ENCODE measurements at regions not wholly inside any gene's neighbourhood (a gene's known extent, or its start where the extent isn't known, plus 50 kb on each side); places are given as distances from the start of the nearest gene placed in this dataset.
A peak's percentile ranks its signal among the peaks of the same experiment; 100 is the strongest.

DNA sequence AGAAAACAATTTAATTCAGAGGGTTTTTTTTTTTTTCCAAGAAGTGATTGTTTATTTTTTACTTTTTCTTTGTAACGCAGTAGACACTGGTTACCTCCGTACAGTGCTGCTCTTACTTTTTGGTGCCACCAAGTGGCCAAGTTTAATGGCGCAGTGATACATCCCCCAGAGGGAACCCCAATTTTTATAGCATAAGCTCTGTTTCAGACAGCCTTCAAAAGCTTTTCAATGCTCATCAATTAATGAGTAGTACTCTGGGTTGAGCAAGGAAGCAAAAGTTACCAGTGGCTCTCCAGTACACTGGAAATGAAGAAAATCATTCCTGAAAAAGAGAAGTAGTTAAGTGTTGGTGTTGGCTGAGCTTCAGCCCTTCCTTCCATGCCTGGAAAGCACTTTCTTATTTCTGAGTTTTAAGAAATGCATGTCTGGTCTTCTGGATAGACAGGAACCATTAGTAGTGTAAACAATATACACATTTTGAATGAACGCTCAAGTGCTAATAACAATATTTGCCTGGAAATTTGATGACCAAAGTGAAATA lies 129.1 kb upstream of the SMLR1 start:
- DNase-seq (peak; percentile 75), ATAC-seq (ENCODE audit: insufficient read depth, low read depth) (peak; percentile 96)
- Histone ChIP-seq H3K27ac (ENCODE audit: low read length) (peak overlapping the region; percentile 25; the same call in 1 of the 2 replicates), H3K4me2 (ENCODE audit: insufficient read depth, low read length) (no peak overlapping the region), H2AFZ (ENCODE audit: low read depth, low read length) (0 out of 2 replicates have a peak overlapping the region, but pooled peaks have one; percentile 6), H3K9me3 (ENCODE audit: insufficient read depth, low read length, severe bottlenecking) (no peaks in the 10 kb centered on the region), H3K79me2 (ENCODE audit: insufficient read depth, low read length) (no peaks in the 10 kb centered on the region), H4K20me1 (ENCODE audit: insufficient read depth, low read length) (no peaks in the 10 kb centered on the region), H3K27me3 (ENCODE audit: insufficient read depth, low read length, poor library complexity) (no peaks in the 10 kb centered on the region), H3K4me3 (ENCODE audit: low read depth in 1 of 2, low read length in 2 of 2) (no peak overlapping the region), H3K4me1 (ENCODE audit: insufficient read depth, low read length) (peaks cover 27% of the 10 kb centered on the region), H3K9ac (ENCODE audit: low read depth, low read length) (no peak overlapping the region), H3K36me3 (ENCODE audit: insufficient read depth, low read length) (no peaks in the 10 kb centered on the region)
- no peak for TF ChIP-seq EZH2 (IDR thresholded peaks at IDR 0.05; ENCODE audit: borderline replicate concordance, low read depth, low read length, severe bottlenecking)
- TF ChIP-seq, protein P1, sequence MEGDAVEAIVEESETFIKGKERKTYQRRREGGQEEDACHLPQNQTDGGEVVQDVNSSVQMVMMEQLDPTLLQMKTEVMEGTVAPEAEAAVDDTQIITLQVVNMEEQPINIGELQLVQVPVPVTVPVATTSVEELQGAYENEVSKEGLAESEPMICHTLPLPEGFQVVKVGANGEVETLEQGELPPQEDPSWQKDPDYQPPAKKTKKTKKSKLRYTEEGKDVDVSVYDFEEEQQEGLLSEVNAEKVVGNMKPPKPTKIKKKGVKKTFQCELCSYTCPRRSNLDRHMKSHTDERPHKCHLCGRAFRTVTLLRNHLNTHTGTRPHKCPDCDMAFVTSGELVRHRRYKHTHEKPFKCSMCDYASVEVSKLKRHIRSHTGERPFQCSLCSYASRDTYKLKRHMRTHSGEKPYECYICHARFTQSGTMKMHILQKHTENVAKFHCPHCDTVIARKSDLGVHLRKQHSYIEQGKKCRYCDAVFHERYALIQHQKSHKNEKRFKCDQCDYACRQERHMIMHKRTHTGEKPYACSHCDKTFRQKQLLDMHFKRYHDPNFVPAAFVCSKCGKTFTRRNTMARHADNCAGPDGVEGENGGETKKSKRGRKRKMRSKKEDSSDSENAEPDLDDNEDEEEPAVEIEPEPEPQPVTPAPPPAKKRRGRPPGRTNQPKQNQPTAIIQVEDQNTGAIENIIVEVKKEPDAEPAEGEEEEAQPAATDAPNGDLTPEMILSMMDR (IDR thresholded peaks at IDR 0.05; ENCODE audit: borderline replicate concordance, extremely low read depth, low read length, poor library complexity, severe bottlenecking) = peak; percentile 88

DNA sequence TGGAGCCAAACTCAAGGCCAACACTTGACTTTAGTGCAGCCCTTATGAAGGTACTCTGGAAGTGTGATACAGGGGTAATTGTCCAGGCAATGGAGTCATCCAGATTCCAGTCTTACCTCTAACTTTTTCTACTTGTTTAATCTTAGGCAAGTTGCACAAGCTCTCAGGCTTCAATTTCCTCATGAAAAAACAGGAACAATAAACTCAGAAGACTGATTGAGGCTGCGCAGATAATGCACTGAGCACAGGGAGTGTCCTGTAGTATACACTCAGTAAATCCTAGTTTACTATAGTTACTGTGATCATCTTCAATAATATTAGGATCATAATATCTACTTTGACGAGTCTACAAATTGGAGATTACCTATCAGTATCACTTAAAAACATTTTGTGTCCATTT lies 127.5 kb upstream of the SMLR1 start:
- Histone ChIP-seq H3K4me1 (ENCODE audit: insufficient read depth, low read length) (peaks cover 15% of the 10 kb centered on the region), H3K36me3 (ENCODE audit: insufficient read depth, low read length) (no peaks in the 10 kb centered on the region), H3K27me3 (ENCODE audit: insufficient read depth, low read length, poor library complexity) (no peaks in the 10 kb centered on the region), H4K20me1 (ENCODE audit: insufficient read depth, low read length) (no peaks in the 10 kb centered on the region), H3K4me2 (ENCODE audit: insufficient read depth, low read length) (no peak overlapping the region), H3K9me3 (ENCODE audit: insufficient read depth, low read length, severe bottlenecking) (peaks cover 3% of the 10 kb centered on the region), H3K9ac (ENCODE audit: low read depth, low read length) (no peak overlapping the region), H3K79me2 (ENCODE audit: insufficient read depth, low read length) (no peaks in the 10 kb centered on the region), H2AFZ (ENCODE audit: low read depth, low read length) (no peak overlapping the region), H3K27ac (ENCODE audit: low read length) (no peak overlapping the region), H3K4me3 (ENCODE audit: low read depth in 1 of 2, low read length in 2 of 2) (no peak overlapping the region)
- TF ChIP-seq, protein P1 (IDR thresholded peaks at IDR 0.05; ENCODE audit: borderline replicate concordance, extremely low read depth, low read length, poor library complexity, severe bottlenecking) = no peak
- no peak for TF ChIP-seq EZH2 (IDR thresholded peaks at IDR 0.05; ENCODE audit: borderline replicate concordance, low read depth, low read length, severe bottlenecking)
- no peak for DNase-seq
- no peak for ATAC-seq (ENCODE audit: insufficient read depth, low read depth)

DNA sequence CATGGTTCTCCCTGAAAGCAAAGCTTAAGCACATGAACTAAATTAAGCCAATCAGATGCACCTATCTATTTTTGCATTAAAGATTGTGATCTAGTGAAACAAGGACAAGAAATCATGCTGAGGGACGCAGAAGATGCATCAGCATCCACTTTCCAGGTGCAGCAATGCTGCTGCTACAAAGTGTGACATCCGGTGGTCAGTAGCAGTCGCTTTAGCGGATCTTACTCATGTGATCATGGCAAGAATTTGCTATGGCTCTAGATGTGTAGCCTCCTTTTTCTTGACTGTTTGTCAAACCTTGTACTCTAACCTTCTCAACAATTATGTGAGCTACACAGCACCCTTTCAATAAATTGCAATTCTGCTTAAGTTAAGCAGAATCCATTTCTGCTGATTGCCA lies 126.8 kb upstream of the SMLR1 start:
- no peaks in the 10 kb centered on the region for H3K27me3 ChIP-seq (ENCODE audit: insufficient read depth, low read length, poor library complexity)
- no peak for DNase-seq
- no peak for TF ChIP-seq EZH2 (IDR thresholded peaks at IDR 0.05; ENCODE audit: borderline replicate concordance, low read depth, low read length, severe bottlenecking)
- TF ChIP-seq, protein P1 (IDR thresholded peaks at IDR 0.05; ENCODE audit: borderline replicate concordance, extremely low read depth, low read length, poor library complexity, severe bottlenecking) = peak; percentile 21
- peaks cover 3% of the 10 kb centered on the region for H3K9me3 ChIP-seq (ENCODE audit: insufficient read depth, low read length, severe bottlenecking)
- H3K36me3 ChIP-seq (ENCODE audit: insufficient read depth, low read length) = no peaks in the 10 kb centered on the region
- H3K9ac ChIP-seq (ENCODE audit: low read depth, low read length) = no peak overlapping the region
- H2AFZ ChIP-seq (ENCODE audit: low read depth, low read length) = no peak overlapping the region
- no peak overlapping the region for H3K27ac ChIP-seq (ENCODE audit: low read length)
- H3K4me2 ChIP-seq (ENCODE audit: insufficient read depth, low read length) = no peak overlapping the region
- H4K20me1 ChIP-seq (ENCODE audit: insufficient read depth, low read length) = no peaks in the 10 kb centered on the region
- no peak overlapping the region for H3K4me3 ChIP-seq (ENCODE audit: low read depth in 1 of 2, low read length in 2 of 2)
- no peak for ATAC-seq (ENCODE audit: insufficient read depth, low read depth)
- H3K4me1 ChIP-seq (ENCODE audit: insufficient read depth, low read length) = peaks cover 15% of the 10 kb centered on the region
- no peaks in the 10 kb centered on the region for H3K79me2 ChIP-seq (ENCODE audit: insufficient read depth, low read length)
